K562 (cell line): ENCODE measurements at regions not wholly inside any gene's neighbourhood (a gene's known extent, or its start where the extent isn't known, plus 50 kb on each side); places are given as distances from the start of the nearest gene placed in this dataset.

ENCODE experiments used
- E2F8 ChIP-seq: fragments of 450-650 bp; IDR thresholded peaks from 2 replicates; pipeline ENCODE4 v1.7.1; 2018; ENCODE audit warnings: mild to moderate bottlenecking, low read depth; ENCODE audit not compliant: partially characterized antibody
- RBM34 ChIP-seq: fragments of 200-400 bp; formaldehyde crosslinking; IDR thresholded peaks from 2 replicates; pipeline ENCODE4 v1.6.1; 2018; ENCODE audit warnings: low read length, borderline replicate concordance; ENCODE audit not compliant: insufficient read depth
- SRF ChIP-seq, 2 experiments: fragments of 250-450, 450-650 bp in 1 of 2; sonication (Bioruptor Pico) in 1 of 2; sonication (generic) in 1 of 2; formaldehyde crosslinking; IDR thresholded peaks; 2 replicates each; pipeline versions ENCODE4 v1.5.0 to v1.5.1; 2020 to 2022; ENCODE audit warnings: mild to moderate bottlenecking in 1 of 2, missing genetic modification reagents in 1 of 2
- TF ChIP-seq, protein P1 (sequence below), 3 experiments: IDR thresholded peaks in 2 of 3; conservative IDR thresholded peaks in 1 of 3; 2 replicates each; pipeline ENCODE4 v1.5.1; 2011 to 2012; ENCODE audit warnings: low read length in 3 of 3, mild to moderate bottlenecking in 3 of 3, control low read depth in 2 of 3, improper control_type of control experiment in 1 of 3, inconsistent platforms in 1 of 3, low read depth in 1 of 3, mixed read lengths in 1 of 3, moderate library complexity in 1 of 3; ENCODE audit not compliant: insufficient read depth in 2 of 3
- TF ChIP-seq, protein P2 (sequence below): sonication (generic); formaldehyde crosslinking; IDR thresholded peaks from 2 replicates; pipeline ENCODE4 v1.8.1; 2023; ENCODE audit warnings: mild to moderate bottlenecking, missing genetic modification reagents, moderate library complexity
- TF ChIP-seq, protein P3 (sequence below), 2 experiments: fragments of 450-650 bp in 1 of 2; sonication (generic) in 1 of 2; formaldehyde crosslinking in 1 of 2; IDR thresholded peaks; 2 replicates each; pipeline versions ENCODE4 v1.7.1 to v1.9.0; 2016 to 2022; ENCODE audit warnings: inconsistent platforms in 1 of 2, mild to moderate bottlenecking in 1 of 2, missing genetic modification reagents in 1 of 2

DNA sequence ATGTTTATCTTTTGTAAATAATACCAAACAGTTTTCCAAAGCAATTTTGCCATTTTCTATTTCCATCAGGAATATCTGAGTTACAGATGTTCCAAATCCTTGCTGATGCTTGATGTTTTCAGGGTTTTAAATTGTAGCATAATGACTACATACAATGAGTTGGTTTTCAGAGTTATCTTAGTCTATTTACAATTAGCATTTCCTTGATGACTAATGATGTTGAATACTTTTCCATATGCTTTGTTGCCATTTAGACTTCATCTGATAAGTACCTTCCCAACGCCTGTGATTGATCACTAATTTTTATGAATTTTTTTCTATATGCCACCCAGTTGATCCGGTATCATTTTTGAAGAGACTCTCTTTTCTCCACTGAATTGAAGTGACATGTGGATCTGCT, 102.3 kb downstream of the SLC25A46 start:
- TF ChIP-seq, protein P1, sequence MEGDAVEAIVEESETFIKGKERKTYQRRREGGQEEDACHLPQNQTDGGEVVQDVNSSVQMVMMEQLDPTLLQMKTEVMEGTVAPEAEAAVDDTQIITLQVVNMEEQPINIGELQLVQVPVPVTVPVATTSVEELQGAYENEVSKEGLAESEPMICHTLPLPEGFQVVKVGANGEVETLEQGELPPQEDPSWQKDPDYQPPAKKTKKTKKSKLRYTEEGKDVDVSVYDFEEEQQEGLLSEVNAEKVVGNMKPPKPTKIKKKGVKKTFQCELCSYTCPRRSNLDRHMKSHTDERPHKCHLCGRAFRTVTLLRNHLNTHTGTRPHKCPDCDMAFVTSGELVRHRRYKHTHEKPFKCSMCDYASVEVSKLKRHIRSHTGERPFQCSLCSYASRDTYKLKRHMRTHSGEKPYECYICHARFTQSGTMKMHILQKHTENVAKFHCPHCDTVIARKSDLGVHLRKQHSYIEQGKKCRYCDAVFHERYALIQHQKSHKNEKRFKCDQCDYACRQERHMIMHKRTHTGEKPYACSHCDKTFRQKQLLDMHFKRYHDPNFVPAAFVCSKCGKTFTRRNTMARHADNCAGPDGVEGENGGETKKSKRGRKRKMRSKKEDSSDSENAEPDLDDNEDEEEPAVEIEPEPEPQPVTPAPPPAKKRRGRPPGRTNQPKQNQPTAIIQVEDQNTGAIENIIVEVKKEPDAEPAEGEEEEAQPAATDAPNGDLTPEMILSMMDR (IDR thresholded peaks at IDR 0.05 in 2 of 3, conservative IDR thresholded peaks at IDR 0.05 in 1 of 3; ENCODE audit: insufficient read depth in 2 of 3, low read depth in 1 of 3, low read length in 3 of 3) = no peak
- TF ChIP-seq, protein P2, sequence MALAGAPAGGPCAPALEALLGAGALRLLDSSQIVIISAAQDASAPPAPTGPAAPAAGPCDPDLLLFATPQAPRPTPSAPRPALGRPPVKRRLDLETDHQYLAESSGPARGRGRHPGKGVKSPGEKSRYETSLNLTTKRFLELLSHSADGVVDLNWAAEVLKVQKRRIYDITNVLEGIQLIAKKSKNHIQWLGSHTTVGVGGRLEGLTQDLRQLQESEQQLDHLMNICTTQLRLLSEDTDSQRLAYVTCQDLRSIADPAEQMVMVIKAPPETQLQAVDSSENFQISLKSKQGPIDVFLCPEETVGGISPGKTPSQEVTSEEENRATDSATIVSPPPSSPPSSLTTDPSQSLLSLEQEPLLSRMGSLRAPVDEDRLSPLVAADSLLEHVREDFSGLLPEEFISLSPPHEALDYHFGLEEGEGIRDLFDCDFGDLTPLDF (CRISPR knock-in tag) = no peak
- no peak for TF ChIP-seq RBM34
- no peak for TF ChIP-seq E2F8
- no peak for TF ChIP-seq SRF (CRISPR knock-in tag; IDR thresholded peaks at IDR 0.05)
- TF ChIP-seq, protein P3, sequence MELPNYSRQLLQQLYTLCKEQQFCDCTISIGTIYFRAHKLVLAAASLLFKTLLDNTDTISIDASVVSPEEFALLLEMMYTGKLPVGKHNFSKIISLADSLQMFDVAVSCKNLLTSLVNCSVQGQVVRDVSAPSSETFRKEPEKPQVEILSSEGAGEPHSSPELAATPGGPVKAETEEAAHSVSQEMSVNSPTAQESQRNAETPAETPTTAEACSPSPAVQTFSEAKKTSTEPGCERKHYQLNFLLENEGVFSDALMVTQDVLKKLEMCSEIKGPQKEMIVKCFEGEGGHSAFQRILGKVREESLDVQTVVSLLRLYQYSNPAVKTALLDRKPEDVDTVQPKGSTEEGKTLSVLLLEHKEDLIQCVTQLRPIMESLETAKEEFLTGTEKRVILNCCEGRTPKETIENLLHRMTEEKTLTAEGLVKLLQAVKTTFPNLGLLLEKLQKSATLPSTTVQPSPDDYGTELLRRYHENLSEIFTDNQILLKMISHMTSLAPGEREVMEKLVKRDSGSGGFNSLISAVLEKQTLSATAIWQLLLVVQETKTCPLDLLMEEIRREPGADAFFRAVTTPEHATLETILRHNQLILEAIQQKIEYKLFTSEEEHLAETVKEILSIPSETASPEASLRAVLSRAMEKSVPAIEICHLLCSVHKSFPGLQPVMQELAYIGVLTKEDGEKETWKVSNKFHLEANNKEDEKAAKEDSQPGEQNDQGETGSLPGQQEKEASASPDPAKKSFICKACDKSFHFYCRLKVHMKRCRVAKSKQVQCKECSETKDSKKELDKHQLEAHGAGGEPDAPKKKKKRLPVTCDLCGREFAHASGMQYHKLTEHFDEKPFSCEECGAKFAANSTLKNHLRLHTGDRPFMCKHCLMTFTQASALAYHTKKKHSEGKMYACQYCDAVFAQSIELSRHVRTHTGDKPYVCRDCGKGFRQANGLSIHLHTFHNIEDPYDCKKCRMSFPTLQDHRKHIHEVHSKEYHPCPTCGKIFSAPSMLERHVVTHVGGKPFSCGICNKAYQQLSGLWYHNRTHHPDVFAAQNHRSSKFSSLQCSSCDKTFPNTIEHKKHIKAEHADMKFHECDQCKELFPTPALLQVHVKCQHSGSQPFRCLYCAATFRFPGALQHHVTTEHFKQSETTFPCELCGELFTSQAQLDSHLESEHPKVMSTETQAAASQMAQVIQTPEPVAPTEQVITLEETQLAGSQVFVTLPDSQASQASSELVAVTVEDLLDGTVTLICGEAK (IDR thresholded peaks at IDR 0.05) = no peak
- TF ChIP-seq, protein P3 (CRISPR knock-in tag; IDR thresholded peaks at IDR 0.05) = no peak
